ENCODE measurements at regions not wholly inside any gene's neighbourhood (a gene's known extent, or its start where the extent isn't known, plus 50 kb on each side); places are given as distances from the start of the nearest gene placed in this dataset.

DNA sequence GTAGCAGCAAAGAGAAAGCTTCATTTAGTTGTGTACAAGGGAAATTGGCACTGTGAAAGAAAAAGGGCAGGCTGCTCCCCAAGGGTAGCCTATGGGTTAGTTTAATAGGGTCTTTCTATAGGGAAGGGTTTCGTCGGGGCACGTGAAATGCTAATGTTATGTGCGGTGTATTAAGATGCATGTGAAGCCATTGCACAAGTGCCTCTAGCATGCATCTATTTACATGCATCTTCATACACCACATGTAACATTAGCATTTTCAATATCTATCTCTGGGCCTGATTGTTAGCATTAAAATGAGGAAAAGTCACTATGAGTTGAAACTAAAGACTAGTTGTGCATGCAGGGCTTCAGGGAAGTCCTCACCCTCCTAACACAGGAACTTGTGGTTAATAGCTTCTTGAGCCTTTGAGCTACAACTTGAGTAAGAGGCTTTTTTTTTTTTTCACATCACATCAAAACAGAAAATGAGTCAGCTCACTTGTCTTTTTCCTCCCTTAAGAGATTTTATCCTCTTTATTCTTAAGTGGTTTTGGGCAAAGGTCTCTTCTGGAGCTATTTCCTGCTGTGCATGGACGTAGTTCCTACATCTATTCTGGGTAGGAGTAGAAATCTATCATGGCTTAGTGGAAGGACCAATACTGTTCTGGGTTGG, 613.4 kb downstream of the ZPLD1 start:
- TF ChIP-seq POLR2A (IDR thresholded peaks at IDR 0.05; ENCODE audit: low read length) (no peak), GATA1 (IDR thresholded peaks at IDR 0.05; ENCODE audit: low read depth, low read length) (no peak)
